ENCODE measurements at regions not wholly inside any gene's neighbourhood (a gene's known extent, or its start where the extent isn't known, plus 50 kb on each side); places are given as distances from the start of the nearest gene placed in this dataset.

- no peak for DNase-seq (ENCODE audit: low read depth)
- H3K4me3 ChIP-seq (ENCODE audit: low read depth, low read length): no peak overlapping the region
Observed at GRCh38 chr2:70036290-70036689, 51.0 kb upstream of the PCBP1 start.

GRCh38 chr2:70035344-70035844 is 51.9 kb upstream of the PCBP1 start:
- DNase-seq (ENCODE audit: low read depth): no peak
- H3K4me3 ChIP-seq (ENCODE audit: low read depth, low read length): no peak overlapping the region

GRCh38 chr2:70030724-70031420 is 56.4 kb upstream of the PCBP1 start:
- no peak overlapping the region for H3K4me3 ChIP-seq (ENCODE audit: low read depth, low read length)
- DNase-seq (ENCODE audit: low read depth): no peak

- no peak overlapping the region for H3K4me3 ChIP-seq (ENCODE audit: low read depth, low read length)
- peak; percentile 57 for DNase-seq (ENCODE audit: low read depth)
Observed at GRCh38 chr2:70029814-70030409, 57.4 kb upstream of the PCBP1 start.

GRCh38 chr2:70024284-70024683 is 62.9 kb upstream of the ASPRV1 start:
- no peak overlapping the region for H3K4me3 ChIP-seq (ENCODE audit: low read depth, low read length)
- no peak for DNase-seq (ENCODE audit: low read depth)

- DNase-seq (ENCODE audit: low read depth): no peak
- H3K4me3 ChIP-seq (ENCODE audit: low read depth, low read length): no peak overlapping the region
Observed at GRCh38 chr2:70019096-70019495, 57.7 kb upstream of the ASPRV1 start.

GRCh38 chr2:70017962-70018361 is 56.5 kb upstream of the ASPRV1 start:
- no peak overlapping the region for H3K4me3 ChIP-seq (ENCODE audit: low read depth, low read length)
- no peak for DNase-seq (ENCODE audit: low read depth)

- no peak for DNase-seq (ENCODE audit: low read depth)
- no peak overlapping the region for H3K4me3 ChIP-seq (ENCODE audit: low read depth, low read length)
Observed at GRCh38 chr2:70014959-70015358, 53.5 kb upstream of the ASPRV1 start.

- H3K4me3 ChIP-seq (ENCODE audit: low read depth, low read length): no peak overlapping the region
- no peak for DNase-seq (ENCODE audit: low read depth)
Observed at GRCh38 chr2:70012887-70013286, 51.5 kb upstream of the ASPRV1 start.

- H3K4me3 ChIP-seq (ENCODE audit: low read depth, low read length): no peak overlapping the region
- DNase-seq (ENCODE audit: low read depth): no peak
Observed at GRCh38 chr2:70011786-70012185, 50.4 kb upstream of the ASPRV1 start.

- H3K4me3 ChIP-seq (ENCODE audit: low read depth, low read length): no peak overlapping the region
- DNase-seq (ENCODE audit: low read depth): no peak
Observed at GRCh38 chr2:70011335-70011734, 49.9 kb upstream of the ASPRV1 start.
